RWPE1 (cell line): ENCODE measurements at regions not wholly inside any gene's neighbourhood (a gene's known extent, or its start where the extent isn't known, plus 50 kb on each side); places are given as distances from the start of the nearest gene placed in this dataset.

Experiments used
- CTCF ChIA-PET: fragments of 350-600 bp; sonication (Branson Sonifier 250); formaldehyde crosslinking; extraction: SDS; loops from one replicate; lab custom pipeline; 2021; lab: Yijun Ruan, JAX
- POLR2A ChIA-PET: fragments of 400-600 bp; formaldehyde crosslinking; extraction: SDS; loops from one replicate; lab custom pipeline; 2020; ENCODE audit warnings: antibody characterized with exemption; ENCODE audit not compliant: low non-redundant PET; lab: Yijun Ruan, JAX
- DNase-seq: peaks from one replicate; pipeline ENCODE4 v3.0.0; 2012; ENCODE audit warnings: low spot score
- H3K27ac ChIP-seq: fragments of 450-650 bp; 2 replicates; pipeline ENCODE4 v1.5.1; 2017
- CTCF ChIP-seq: fragments of 450-650 bp; conservative IDR thresholded peaks from 2 replicates; pipeline ENCODE4 v1.5.1; 2017; ENCODE audit warnings: low read depth, mild to moderate bottlenecking

DNA sequence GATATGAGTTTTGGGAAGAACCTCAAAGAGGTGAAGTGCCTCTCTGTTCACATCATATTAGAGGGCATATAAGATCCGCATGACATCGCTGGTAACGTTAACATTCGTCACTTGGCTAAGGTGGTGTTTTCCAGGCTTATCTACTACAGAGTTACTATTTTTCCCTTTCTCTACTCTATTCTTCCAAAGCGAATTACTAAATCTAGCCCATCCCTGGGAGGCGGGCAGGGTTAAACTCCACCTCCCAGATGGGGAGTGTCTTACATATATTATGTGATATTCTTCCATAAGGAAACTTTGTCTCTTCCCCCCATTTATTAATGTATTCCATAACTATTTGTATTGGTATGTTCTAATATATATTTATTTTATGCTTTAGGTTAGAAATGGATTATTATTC, 293.9 kb downstream of the CYRIA start:
- TF ChIP-seq CTCF, result no peak
- H3K27ac ChIP-seq, result no peak overlapping the region
- no peak for DNase-seq
- POLR2A ChIA-PET, result no interaction called here
- CTCF ChIA-PET, result no interaction called here

- CTCF ChIA-PET, result no interaction called here
- POLR2A ChIA-PET, result no interaction called here
- TF ChIP-seq CTCF, result no peak
- no peak for DNase-seq
- no peak overlapping the region for H3K27ac ChIP-seq
Observed at GRCh38 chr2:16368951-16369350, 296.7 kb downstream of the CYRIA start.

DNA sequence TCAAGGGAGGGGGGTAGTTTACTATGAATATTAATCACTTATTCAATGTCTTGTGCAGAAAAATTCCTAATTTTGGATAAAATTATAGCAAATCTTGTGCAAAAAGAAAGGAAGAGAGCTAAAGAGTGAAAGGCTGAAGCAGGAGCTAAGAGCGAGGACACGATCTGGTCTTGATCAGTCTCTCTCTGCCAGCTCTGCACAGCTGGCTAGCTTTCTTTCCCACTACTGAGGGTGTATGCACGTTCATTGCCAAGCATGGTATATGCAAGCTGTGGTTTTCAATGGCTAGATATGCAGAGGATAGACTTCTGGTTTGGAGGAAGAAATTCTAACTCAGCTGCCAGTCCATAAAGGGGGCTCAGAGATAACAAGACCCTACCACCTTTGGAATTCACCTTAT, 297.3 kb downstream of the CYRIA start:
- H3K27ac ChIP-seq, result no peak overlapping the region
- no peak for DNase-seq
- CTCF ChIA-PET, result no interaction called here
- POLR2A ChIA-PET, result no interaction called here
- TF ChIP-seq CTCF, result no peak

DNA sequence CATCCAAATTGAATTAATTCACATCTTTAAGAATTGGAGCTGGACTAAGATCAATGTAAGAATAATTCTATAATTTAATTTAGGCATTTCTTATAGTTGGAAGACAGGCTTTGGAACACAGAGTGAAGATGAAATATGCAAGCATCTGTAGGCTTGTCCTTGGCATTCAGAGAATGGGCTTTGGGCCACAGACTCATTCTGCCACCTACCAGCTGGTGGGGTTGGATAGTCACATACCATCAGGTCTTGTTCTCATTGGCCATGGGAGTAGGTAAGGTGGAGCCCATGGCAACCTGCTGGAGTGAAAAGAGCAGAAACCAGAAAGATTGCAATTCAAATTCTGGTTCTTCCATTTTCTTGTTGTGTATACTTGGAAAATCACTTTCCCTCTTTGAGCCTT, 300.3 kb downstream of the CYRIA start:
- ChIA-PET CTCF (no interaction called here), POLR2A (no interaction called here)
- no peak overlapping the region for H3K27ac ChIP-seq
- DNase-seq, result no peak
- TF ChIP-seq CTCF, result no peak

DNA sequence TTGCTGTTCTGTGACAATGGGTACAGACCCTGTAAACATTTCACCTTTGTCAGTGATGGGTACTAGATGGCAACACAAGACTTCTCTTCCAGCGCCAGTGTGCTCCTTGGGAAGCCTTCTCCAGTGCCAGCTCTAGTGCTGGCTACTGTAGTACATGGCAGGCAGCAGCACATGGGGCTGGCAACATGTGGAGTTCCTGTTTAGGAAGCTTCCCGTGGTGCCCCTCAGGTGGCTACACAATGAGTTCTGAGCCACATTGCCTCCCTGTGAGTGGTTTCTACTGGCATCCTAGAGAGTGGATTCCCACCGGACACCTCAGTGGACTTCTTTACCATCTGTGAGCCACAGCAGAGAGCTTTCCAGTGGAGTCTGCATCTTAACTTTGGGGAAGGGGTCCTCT, 302.1 kb downstream of the CYRIA start:
- no peak for DNase-seq
- ChIA-PET CTCF (no interaction called here), POLR2A (no interaction called here)
- no peak for TF ChIP-seq CTCF
- H3K27ac ChIP-seq, result no peak overlapping the region

GRCh38 chr2:16362611-16363010, 303.0 kb downstream of the CYRIA start:
- TF ChIP-seq CTCF, result no peak
- CTCF ChIA-PET, result no interaction called here
- no peak for DNase-seq
- no peak overlapping the region for H3K27ac ChIP-seq
- POLR2A ChIA-PET, result no interaction called here
